T-cell (primary cell): ENCODE measurements at regions not wholly inside any gene's neighbourhood (a gene's known extent, or its start where the extent isn't known, plus 50 kb on each side); places are given as distances from the start of the nearest gene placed in this dataset.
"Not testable (repeated sequence)": the region's sequence is repeated elsewhere in the genome, so short reads cannot be mapped to it uniquely, and the experiment has no call there.

Experiments
- ATAC-seq, 4 experiments: fragments of 200-7000 bp in 3 of 4; fragments of 150-1000 bp in 1 of 4; cut with Tn5 transposase; replicated peaks in 1 of 4; 1 replicate in 3 of 4; 2 replicates in 1 of 4; pipeline ENCODE4 v1.10.0; 2021; ENCODE audit warnings: moderate library complexity in 3 of 4, mild to moderate bottlenecking in 2 of 4, moderate number of reproducible peaks in 1 of 4
- CTCF ChIA-PET, 2 donors: fragments of 300-600 bp; sonication (Branson Sonifier 250); formaldehyde crosslinking; loops; one replicate each; lab custom pipeline; 2022; ENCODE audit warnings: antibody characterized with exemption in 2 of 2; lab: Charles Lee
- POLR2A ChIA-PET, 2 donors: fragments of 300-600 bp; sonication (Branson Sonifier 250); formaldehyde crosslinking; loops; one replicate each; lab custom pipeline; 2022; ENCODE audit warnings: antibody characterized with exemption in 2 of 2; lab: Charles Lee
- DNase-seq, 35 experiments: peaks; one replicate each; pipeline versions ENCODE4 v3.0.0 to v3.0.0-alpha.2; 2013 to 2023
- H3K27ac ChIP-seq: one replicate; pipeline ENCODE4 v1.5.1; 2013; ENCODE audit warnings: low read length
- H3K27me3 ChIP-seq, 2 experiments: replicated peaks in 1 of 2; 1 replicate in 1 of 2; 2 replicates in 1 of 2; pipeline versions ENCODE4 v1.6.1 to v1.7.0; 2013; ENCODE audit warnings: low read length in 1 of 2, mixed read lengths in 1 of 2; ENCODE audit not compliant: control insufficient read depth in 2 of 2, insufficient read depth in 2 of 2; ENCODE audit errors: extremely low read depth in 1 of 2
- H3K36me3 ChIP-seq, 2 donors: 1 replicate in 1 of 2; 2 replicates in 1 of 2; pipeline versions ENCODE4 v1.6.1 to v1.7.0; 2013; ENCODE audit warnings: low read length in 1 of 2; ENCODE audit not compliant: control insufficient read depth in 2 of 2, insufficient read depth in 1 of 2; ENCODE audit errors: extremely low read depth in 1 of 2
- H3K4me1 ChIP-seq, 2 experiments: 1 replicate in 1 of 2; 2 replicates in 1 of 2; pipeline versions ENCODE4 v1.6.1 to v1.7.0; 2013; ENCODE audit warnings: low read length in 2 of 2, mixed read lengths in 1 of 2; ENCODE audit not compliant: insufficient read depth in 2 of 2, control insufficient read depth in 1 of 2; ENCODE audit errors: extremely low read depth in 1 of 2
- H3K4me3 ChIP-seq, 2 donors: 1 replicate in 1 of 2; 2 replicates in 1 of 2; pipeline versions ENCODE4 v1.5.1 to v1.7.0; 2013; ENCODE audit warnings: mild to moderate bottlenecking in 2 of 2, low read length in 1 of 2, moderate library complexity in 1 of 2; ENCODE audit not compliant: control insufficient read depth in 1 of 2; ENCODE audit errors: extremely low read depth in 1 of 2
- H3K9me3 ChIP-seq: 2 replicates; pipeline ENCODE4 v1.7.0; 2013
- H3K27ac Mint-ChIP-seq, 2 donors: one replicate each; pipeline ENCODE4 v1.8.0; 2020 to 2021; ENCODE audit warnings: mild to moderate bottlenecking in 2 of 2, mixed read lengths in 2 of 2
- H3K27me3 Mint-ChIP-seq, 2 donors: one replicate each; pipeline ENCODE4 v1.8.0; 2021 to 2022; ENCODE audit warnings: mixed read lengths in 2 of 2
- H3K36me3 Mint-ChIP-seq: one replicate; pipeline ENCODE4 v1.8.0; 2021; ENCODE audit warnings: mixed read lengths
- H3K4me1 Mint-ChIP-seq, 3 donors: one replicate each; pipeline ENCODE4 v1.8.0; 2020 to 2022; ENCODE audit warnings: mixed read lengths in 3 of 3, mild to moderate bottlenecking in 1 of 3
- H3K4me3 Mint-ChIP-seq, 3 donors: one replicate each; pipeline ENCODE4 v1.8.0; 2020 to 2022; ENCODE audit warnings: mild to moderate bottlenecking in 3 of 3, mixed read lengths in 3 of 3, moderate library complexity in 3 of 3
- H3K9me3 Mint-ChIP-seq, 3 donors: one replicate each; pipeline ENCODE4 v1.8.0; 2020 to 2022; ENCODE audit warnings: mixed read lengths in 3 of 3
- WGBS: methylation state at CpG from one replicate; pipeline ENCODE4 v1.1.5; 2013; ENCODE audit warnings: missing lambda C conversion rate; ENCODE audit not compliant: insufficient coverage; 5-methylcytosine and 5-hydroxymethylcytosine counted together

DNA sequence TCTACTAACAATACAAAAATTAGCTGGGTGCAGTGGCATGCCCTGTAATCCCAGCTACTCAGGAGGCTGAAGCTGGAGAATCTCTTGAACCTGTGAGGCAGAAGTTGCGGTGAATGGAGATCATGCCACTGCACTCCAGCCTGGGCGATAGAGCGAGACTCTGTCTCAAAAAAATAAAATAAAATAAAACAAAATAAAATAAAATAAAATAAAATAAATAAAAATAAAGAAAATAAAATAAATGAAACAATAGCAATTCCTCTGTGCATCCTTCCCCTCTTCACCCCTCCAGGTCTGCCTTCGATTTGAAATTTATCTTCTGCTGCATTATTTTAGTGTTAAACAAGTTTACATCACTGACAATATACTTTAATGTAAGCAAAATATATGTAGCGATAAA, 63.0 kb upstream of the UXS1 start:
- no peaks in the 10 kb centered on the region for H3K4me1 ChIP-seq
- Mint-ChIP-seq H3K4me3 (no peak overlapping the region), H3K9me3 (no peaks in the 10 kb centered on the region), H3K4me1 (no peaks in the 10 kb centered on the region), H3K36me3 (no peaks in the 10 kb centered on the region), H3K27ac (no peak overlapping the region), H3K27me3 (peaks cover 0 to 2% of the 10 kb centered on the region in 2 donors)
- no peaks in the 10 kb centered on the region for H3K36me3 ChIP-seq
- H3K9me3 ChIP-seq: no peaks in the 10 kb centered on the region
- ChIA-PET CTCF (interaction anchor here in 1 of 2 donors (0.6 kb wide), 1 partner anchor 13 kb away, joined by 9 read pairs; no protein-coding TSS in a partner anchor), POLR2A (no interaction called here)
- ATAC-seq: no peak
- H3K27ac ChIP-seq: no peak overlapping the region
- no peak for DNase-seq
- H3K4me3 ChIP-seq: no peak overlapping the region
- H3K27me3 ChIP-seq: peaks cover 0 to 9% of the 10 kb centered on the region in 2 experiments
- no CpG with 5 or more reads among the region's 5 CpGs for WGBS

DNA sequence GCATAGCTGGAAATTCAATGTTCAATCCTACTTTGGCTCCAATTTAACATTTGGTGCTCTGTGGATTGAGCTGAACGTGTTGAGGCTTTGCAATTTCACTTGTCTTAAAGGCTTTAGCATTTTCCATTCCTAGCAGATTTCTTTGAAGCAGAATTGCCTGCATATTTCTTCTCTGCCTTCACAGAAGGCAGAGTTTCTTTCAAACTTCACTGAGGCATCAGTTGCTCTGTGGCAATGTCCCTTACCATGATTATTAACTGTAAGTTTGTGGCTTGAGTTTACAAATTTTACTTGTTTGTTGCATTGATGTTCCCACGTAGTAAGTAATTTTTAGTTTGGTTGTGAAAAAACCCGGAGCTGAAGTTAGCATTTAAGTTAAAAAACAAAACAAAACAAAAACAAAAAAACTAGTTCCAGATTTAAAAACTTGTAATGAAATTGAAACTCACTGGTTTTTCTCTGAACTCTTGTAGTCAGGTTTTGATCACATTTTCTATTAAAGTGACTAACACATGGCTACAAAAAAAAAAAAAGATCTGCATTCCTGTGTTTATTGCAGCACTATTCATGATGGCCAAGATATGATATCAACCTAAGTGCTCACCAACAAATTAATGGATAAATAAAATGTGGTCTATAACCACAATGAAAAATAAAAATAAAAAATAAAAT, 55.2 kb upstream of the UXS1 start:
- H3K27ac Mint-ChIP-seq: peak overlapping the region in 1 of 2 donors; percentile 52

DNA sequence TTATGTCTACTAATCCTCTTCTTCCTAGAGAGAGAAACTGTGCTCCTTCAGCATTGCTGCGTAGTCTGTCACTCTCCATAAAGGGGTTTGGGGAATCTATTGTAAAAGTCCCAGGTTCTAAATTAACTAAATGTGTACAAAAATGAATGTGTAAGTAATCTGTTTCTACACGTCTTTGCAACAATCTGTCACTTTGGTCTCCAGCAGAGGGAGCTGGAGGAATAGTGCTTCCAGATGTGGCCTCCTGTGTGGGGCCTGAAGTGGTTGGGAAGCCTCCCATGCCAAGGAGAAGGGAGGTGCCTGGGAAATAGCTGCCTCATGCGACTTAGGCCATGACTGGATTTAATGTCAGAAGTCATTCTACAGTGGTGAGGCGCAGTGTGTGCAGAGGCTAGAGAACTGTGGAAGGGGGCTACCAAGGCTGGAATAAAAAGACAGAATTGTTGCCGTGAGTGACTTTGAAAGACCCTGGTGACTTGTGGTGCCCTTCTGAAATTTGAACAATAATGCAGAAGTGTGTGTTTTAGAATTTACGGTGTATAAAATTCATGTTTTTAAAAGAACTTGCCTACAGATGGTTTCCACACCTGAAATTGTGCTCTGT, 54.5 kb upstream of the UXS1 start:
- CTCF ChIA-PET, ATAC-seq, H3K9me3 ChIP-seq, H3K4me3 ChIP-seq, POLR2A ChIA-PET, H3K36me3 ChIP-seq, H3K27ac Mint-ChIP-seq, H3K27me3 ChIP-seq, H3K4me3 Mint-ChIP-seq, H3K27ac ChIP-seq, H3K9me3 Mint-ChIP-seq, H3K36me3 Mint-ChIP-seq, H3K27me3 Mint-ChIP-seq, H3K4me1 ChIP-seq, H3K4me1 Mint-ChIP-seq: not testable (repeated sequence)
- peak in 3 of 35 experiments; percentile 2 to 9 (median 7) for DNase-seq
- WGBS: 100% methylated on average over 1 of the region's 6 CpGs

More for the DNA sequence above, 55.2 kb upstream of the UXS1 start:
- CTCF ChIA-PET, DNase-seq, H3K27ac ChIP-seq, POLR2A ChIA-PET, H3K36me3 Mint-ChIP-seq, H3K4me3 ChIP-seq, H3K4me1 Mint-ChIP-seq, H3K27me3 ChIP-seq, H3K9me3 Mint-ChIP-seq, H3K4me1 ChIP-seq, H3K4me3 Mint-ChIP-seq, H3K9me3 ChIP-seq, H3K36me3 ChIP-seq, H3K27me3 Mint-ChIP-seq, ATAC-seq: not testable (repeated sequence)
- WGBS: no CpG with 5 or more reads among the region's 3 CpGs
